ENCODE measurements at regions not wholly inside any gene's neighbourhood (a gene's known extent, or its start where the extent isn't known, plus 50 kb on each side); places are given as distances from the start of the nearest gene placed in this dataset.

DNA sequence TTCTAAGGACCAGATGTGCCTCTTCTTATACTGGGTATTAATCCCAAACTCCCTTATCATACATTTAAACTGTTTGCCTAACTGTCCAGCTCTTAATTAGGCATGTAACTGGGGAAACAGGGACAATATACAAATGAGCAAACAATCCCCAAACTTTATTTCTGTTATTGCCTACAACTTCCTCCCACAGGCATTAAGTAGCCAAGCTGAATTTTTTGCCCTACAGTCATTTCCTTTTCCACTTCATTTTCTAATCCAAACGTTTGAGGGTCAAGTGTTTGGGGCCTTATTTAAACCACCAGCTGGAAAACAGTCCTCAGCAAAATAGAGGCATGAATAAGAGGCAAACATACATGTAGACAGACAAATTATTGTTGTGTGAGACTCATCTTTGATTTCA, 77.4 kb upstream of the CCL2 start:
- no peak for TF ChIP-seq POLR2A (IDR thresholded peaks at IDR 0.05)
- TF ChIP-seq, protein P1, sequence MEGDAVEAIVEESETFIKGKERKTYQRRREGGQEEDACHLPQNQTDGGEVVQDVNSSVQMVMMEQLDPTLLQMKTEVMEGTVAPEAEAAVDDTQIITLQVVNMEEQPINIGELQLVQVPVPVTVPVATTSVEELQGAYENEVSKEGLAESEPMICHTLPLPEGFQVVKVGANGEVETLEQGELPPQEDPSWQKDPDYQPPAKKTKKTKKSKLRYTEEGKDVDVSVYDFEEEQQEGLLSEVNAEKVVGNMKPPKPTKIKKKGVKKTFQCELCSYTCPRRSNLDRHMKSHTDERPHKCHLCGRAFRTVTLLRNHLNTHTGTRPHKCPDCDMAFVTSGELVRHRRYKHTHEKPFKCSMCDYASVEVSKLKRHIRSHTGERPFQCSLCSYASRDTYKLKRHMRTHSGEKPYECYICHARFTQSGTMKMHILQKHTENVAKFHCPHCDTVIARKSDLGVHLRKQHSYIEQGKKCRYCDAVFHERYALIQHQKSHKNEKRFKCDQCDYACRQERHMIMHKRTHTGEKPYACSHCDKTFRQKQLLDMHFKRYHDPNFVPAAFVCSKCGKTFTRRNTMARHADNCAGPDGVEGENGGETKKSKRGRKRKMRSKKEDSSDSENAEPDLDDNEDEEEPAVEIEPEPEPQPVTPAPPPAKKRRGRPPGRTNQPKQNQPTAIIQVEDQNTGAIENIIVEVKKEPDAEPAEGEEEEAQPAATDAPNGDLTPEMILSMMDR (IDR thresholded peaks at IDR 0.05) = no peak

Measured in testis (tissue), 2 donors.